Ovary (tissue), 3 donors: ENCODE measurements at regions not wholly inside any gene's neighbourhood (a gene's known extent, or its start where the extent isn't known, plus 50 kb on each side); places are given as distances from the start of the nearest gene placed in this dataset.

Experiments used
- EP300 ChIP-seq: sonication (generic); formaldehyde crosslinking; IDR thresholded peaks from one replicate; pipeline ENCODE4 v1.6.1; 2017; ENCODE audit warnings: antibody characterized with exemption
- POLR2A ChIP-seq: fragments of 450-650 bp; IDR thresholded peaks from one replicate; pipeline ENCODE4 v1.6.1; 2017; ENCODE audit warnings: antibody characterized with exemption, mild to moderate bottlenecking, moderate library complexity
- TF ChIP-seq, protein P1 (sequence below), 3 donors: fragments of 450-650 bp in 2 of 3; fragments of 200-600 bp in 1 of 3; IDR thresholded peaks; one replicate each; pipeline versions ENCODE4 v1.5.1 to v1.8.0; 2016 to 2022; ENCODE audit warnings: antibody characterized with exemption in 3 of 3, mild to moderate bottlenecking in 1 of 3
- donor health status: DM: no; HTN: no; CAD: no.

DNA sequence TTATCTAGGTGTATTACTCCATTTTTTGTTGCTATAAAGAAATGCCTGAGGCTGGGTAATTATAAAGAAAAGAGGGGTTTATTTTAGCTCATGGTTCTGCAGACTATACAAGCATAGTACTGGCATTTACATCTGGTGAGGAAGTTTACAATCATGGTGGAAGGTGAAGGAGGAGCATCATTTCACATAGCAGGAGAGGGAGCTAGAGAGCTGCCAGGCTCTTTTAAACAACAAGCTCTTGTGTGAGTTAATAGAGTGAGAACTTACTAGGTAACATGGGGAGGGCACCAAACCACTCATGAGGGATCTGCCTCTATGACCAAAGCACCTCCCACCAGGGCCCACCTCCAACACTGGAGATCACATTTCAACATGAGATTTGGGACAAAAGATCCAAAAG is 221.7 kb upstream of the GPC6 start:
- TF ChIP-seq, protein P1, sequence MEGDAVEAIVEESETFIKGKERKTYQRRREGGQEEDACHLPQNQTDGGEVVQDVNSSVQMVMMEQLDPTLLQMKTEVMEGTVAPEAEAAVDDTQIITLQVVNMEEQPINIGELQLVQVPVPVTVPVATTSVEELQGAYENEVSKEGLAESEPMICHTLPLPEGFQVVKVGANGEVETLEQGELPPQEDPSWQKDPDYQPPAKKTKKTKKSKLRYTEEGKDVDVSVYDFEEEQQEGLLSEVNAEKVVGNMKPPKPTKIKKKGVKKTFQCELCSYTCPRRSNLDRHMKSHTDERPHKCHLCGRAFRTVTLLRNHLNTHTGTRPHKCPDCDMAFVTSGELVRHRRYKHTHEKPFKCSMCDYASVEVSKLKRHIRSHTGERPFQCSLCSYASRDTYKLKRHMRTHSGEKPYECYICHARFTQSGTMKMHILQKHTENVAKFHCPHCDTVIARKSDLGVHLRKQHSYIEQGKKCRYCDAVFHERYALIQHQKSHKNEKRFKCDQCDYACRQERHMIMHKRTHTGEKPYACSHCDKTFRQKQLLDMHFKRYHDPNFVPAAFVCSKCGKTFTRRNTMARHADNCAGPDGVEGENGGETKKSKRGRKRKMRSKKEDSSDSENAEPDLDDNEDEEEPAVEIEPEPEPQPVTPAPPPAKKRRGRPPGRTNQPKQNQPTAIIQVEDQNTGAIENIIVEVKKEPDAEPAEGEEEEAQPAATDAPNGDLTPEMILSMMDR (IDR thresholded peaks at IDR 0.05): no peak
- TF ChIP-seq POLR2A: no peak
- TF ChIP-seq EP300: no peak
